Esophagus squamous epithelium (tissue), 4 donors: ENCODE measurements at regions not wholly inside any gene's neighbourhood (a gene's known extent, or its start where the extent isn't known, plus 50 kb on each side); places are given as distances from the start of the nearest gene placed in this dataset.

Experiments used
- CTCF ChIP-seq, 6 experiments: fragments of 450-650 bp in 4 of 6; fragments of 200-600 bp in 2 of 6; sonication (generic) in 2 of 6; IDR thresholded peaks; one replicate each; pipeline ENCODE4 v1.5.1; 2016 to 2019; ENCODE audit warnings: antibody characterized with exemption in 6 of 6, mild to moderate bottlenecking in 4 of 6, moderate library complexity in 4 of 6
- POLR2A ChIP-seq, 4 donors: fragments of 450-650 bp; IDR thresholded peaks; one replicate each; pipeline ENCODE4 v1.6.1; 2017; ENCODE audit warnings: antibody characterized with exemption in 4 of 4, mild to moderate bottlenecking in 4 of 4, moderate library complexity in 3 of 4

DNA sequence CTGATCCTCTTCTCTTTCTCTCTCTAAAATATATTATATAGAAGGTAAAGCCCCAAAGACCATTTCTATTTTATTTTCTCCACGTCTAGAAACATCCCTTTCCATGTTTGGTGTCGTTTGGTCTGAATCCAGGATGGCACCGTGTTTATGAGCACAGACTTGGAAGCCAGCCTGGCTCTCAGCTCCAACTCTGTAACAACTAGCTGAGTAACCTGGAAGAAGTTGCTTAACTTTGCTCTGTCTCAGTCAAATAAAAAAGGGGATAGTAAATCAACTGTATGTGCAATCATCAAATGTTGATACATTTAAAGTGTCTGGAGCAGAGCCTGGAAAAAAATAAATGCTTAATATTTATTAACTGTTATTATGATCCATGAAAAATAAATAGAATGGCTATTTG is 249.8 kb upstream of the MAF start:
- TF ChIP-seq POLR2A (IDR thresholded peaks at IDR 0.05) = no peak
- no peak for TF ChIP-seq CTCF (IDR thresholded peaks at IDR 0.05)
